HuH-7.5 (cell line): ENCODE measurements at regions not wholly inside any gene's neighbourhood (a gene's known extent, or its start where the extent isn't known, plus 50 kb on each side); places are given as distances from the start of the nearest gene placed in this dataset.
"Not testable (repeated sequence)": the region's sequence is repeated elsewhere in the genome, so short reads cannot be mapped to it uniquely, and the experiment has no call there.

Source experiments
- DNase-seq: peaks from one replicate; pipeline ENCODE4 v3.0.0; 2011; ENCODE audit warnings: low spot score

- DNase-seq: no peak
Measured at GRCh38 chr6:65998544-65998943, 291.5 kb upstream of the EYS start.

GRCh38 chr6:65997539-65997938, 290.5 kb upstream of the EYS start:
- no peak for DNase-seq

GRCh38 chr6:65996096-65996495, 289.1 kb upstream of the EYS start:
- DNase-seq: no peak

GRCh38 chr6:65989676-65990075, 282.6 kb upstream of the EYS start:
- no peak for DNase-seq

- DNase-seq: no peak
Measured at GRCh38 chr6:65988006-65988405, 281.0 kb upstream of the EYS start.

GRCh38 chr6:65984089-65984488, 277.1 kb upstream of the EYS start:
- no peak for DNase-seq

- no peak for DNase-seq
Measured at GRCh38 chr6:65979120-65979519, 272.1 kb upstream of the EYS start.

GRCh38 chr6:65971252-65971651, 264.2 kb upstream of the EYS start:
- DNase-seq: not testable (repeated sequence)

GRCh38 chr6:65964261-65964660, 257.2 kb upstream of the EYS start:
- DNase-seq: no peak

- DNase-seq: no peak
Measured at GRCh38 chr6:65955034-65955433, 248.0 kb upstream of the EYS start.

- DNase-seq: no peak
Measured at GRCh38 chr6:65948062-65948461, 241.0 kb upstream of the EYS start.

- DNase-seq: no peak
Measured at GRCh38 chr6:65943548-65943947, 236.5 kb upstream of the EYS start.

- DNase-seq: no peak
Measured at GRCh38 chr6:65943051-65943450, 236.0 kb upstream of the EYS start.

GRCh38 chr6:65938000-65938399, 231.0 kb upstream of the EYS start:
- no peak for DNase-seq

GRCh38 chr6:65935412-65935811, 228.4 kb upstream of the EYS start:
- no peak for DNase-seq

- DNase-seq: no peak
Measured at GRCh38 chr6:65933390-65933789, 226.4 kb upstream of the EYS start.

- DNase-seq: no peak
Measured at GRCh38 chr6:65927141-65927540, 220.1 kb upstream of the EYS start.

GRCh38 chr6:65924411-65924810, 217.4 kb upstream of the EYS start:
- no peak for DNase-seq

- no peak for DNase-seq
Measured at GRCh38 chr6:65922049-65922448, 215.0 kb upstream of the EYS start.

GRCh38 chr6:65908065-65908464, 201.0 kb upstream of the EYS start:
- no peak for DNase-seq

- DNase-seq: no peak
Measured at GRCh38 chr6:65903992-65904391, 197.0 kb upstream of the EYS start.

GRCh38 chr6:65900928-65901327, 193.9 kb upstream of the EYS start:
- DNase-seq: no peak

GRCh38 chr6:65896140-65896539, 189.1 kb upstream of the EYS start:
- DNase-seq: no peak

GRCh38 chr6:65876668-65877067, 169.6 kb upstream of the EYS start:
- no peak for DNase-seq

- DNase-seq: no peak
Measured at GRCh38 chr6:65852369-65852852, 145.4 kb upstream of the EYS start.
